Loucy (cell line): ENCODE measurements at regions not wholly inside any gene's neighbourhood (a gene's known extent, or its start where the extent isn't known, plus 50 kb on each side); places are given as distances from the start of the nearest gene placed in this dataset.

Experiments used
- H2AFZ ChIP-seq: fragments of 200-600 bp; sonication (generic); 2 replicates; pipeline ENCODE4 v1.6.0; 2016; ENCODE audit warnings: antibody characterized with exemption, mild to moderate bottlenecking, low read length, moderate library complexity
- H3F3A ChIP-seq: fragments of 200-600 bp; 2 replicates; pipeline ENCODE4 v1.6.0; 2016; ENCODE audit warnings: antibody characterized with exemption, low read depth, mild to moderate bottlenecking
- H3K27me3 ChIP-seq: fragments of 200-600 bp; sonication (generic); 2 replicates; pipeline ENCODE4 v1.6.1; 2014; ENCODE audit warnings: low read length, mild to moderate bottlenecking; ENCODE audit not compliant: insufficient read depth, poor library complexity, severe bottlenecking
- H3K36me3 ChIP-seq: fragments of 200-600 bp; sonication (generic); 2 replicates; pipeline ENCODE4 v1.6.1; 2016; ENCODE audit warnings: low read length; ENCODE audit not compliant: insufficient read depth
- H3K4me1 ChIP-seq: fragments of 200-600 bp; sonication (generic); 2 replicates; pipeline ENCODE4 v1.5.1; 2014; ENCODE audit warnings: low read length, mild to moderate bottlenecking; ENCODE audit not compliant: insufficient read depth, poor library complexity, severe bottlenecking
- H3K4me2 ChIP-seq: fragments of 200-600 bp; sonication (generic); 2 replicates; pipeline ENCODE4 v1.6.0; 2014; ENCODE audit warnings: antibody characterized with exemption, low read length, low read depth, mild to moderate bottlenecking; ENCODE audit not compliant: poor library complexity, severe bottlenecking
- H3K4me3 ChIP-seq: fragments of 200-600 bp; sonication (generic); 2 replicates; pipeline ENCODE4 v1.5.1; 2014; ENCODE audit warnings: low read length, mild to moderate bottlenecking, mixed read lengths; ENCODE audit not compliant: poor library complexity, severe bottlenecking
- H3K79me2 ChIP-seq: fragments of 200-600 bp; sonication (generic); 2 replicates; pipeline ENCODE4 v1.6.1; 2014; ENCODE audit warnings: low read length; ENCODE audit not compliant: insufficient read depth
- H3K9ac ChIP-seq: fragments of 200-600 bp; sonication (generic); 2 replicates; pipeline ENCODE4 v1.6.0; 2014; ENCODE audit warnings: mild to moderate bottlenecking, low read depth, low read length, moderate library complexity; ENCODE audit not compliant: poor library complexity, severe bottlenecking
- H3K9me2 ChIP-seq: fragments of 200-600 bp; sonication (generic); replicated peaks from 2 replicates; pipeline ENCODE4 v1.6.1; 2016; ENCODE audit warnings: low read depth, low read length, mixed read lengths
- H3K9me3 ChIP-seq: fragments of 200-600 bp; sonication (generic); 2 replicates; pipeline ENCODE4 v1.6.1; 2014; ENCODE audit warnings: mild to moderate bottlenecking, antibody characterized with exemption, low read length, low read depth; ENCODE audit not compliant: insufficient read depth
- H4K20me1 ChIP-seq: fragments of 200-600 bp; sonication (generic); 2 replicates; pipeline ENCODE4 v1.6.0; 2014; ENCODE audit warnings: antibody characterized with exemption, low read length, mild to moderate bottlenecking; ENCODE audit not compliant: insufficient read depth, poor library complexity, severe bottlenecking
- CTCF ChIP-seq: fragments of 200-600 bp; sonication (generic); conservative IDR thresholded peaks from 2 replicates; pipeline ENCODE4 v1.5.1; 2014; ENCODE audit warnings: mild to moderate bottlenecking, antibody characterized with exemption, low read length
- EZH2phosphoT487 ChIP-seq: fragments of 200-600 bp; IDR thresholded peaks from 2 replicates; pipeline ENCODE4 v1.6.1; 2018; ENCODE audit warnings: antibody characterized with exemption, mild to moderate bottlenecking, moderate library complexity, borderline replicate concordance

GRCh38 chr13:50740052-50740741 lies 103.3 kb downstream of the DLEU7 start:
- H3K36me3 ChIP-seq: no peaks in the 10 kb centered on the region
- no peaks in the 10 kb centered on the region for H3K79me2 ChIP-seq
- no peaks in the 10 kb centered on the region for H3K9me3 ChIP-seq
- H4K20me1 ChIP-seq: no peaks in the 10 kb centered on the region
- no peak overlapping the region for H2AFZ ChIP-seq
- peaks cover 19% of the 10 kb centered on the region for H3K4me1 ChIP-seq
- no peaks in the 10 kb centered on the region for H3K9me2 ChIP-seq
- H3K27me3 ChIP-seq: no peaks in the 10 kb centered on the region
- H3K4me2 ChIP-seq: no peak overlapping the region
- no peaks in the 10 kb centered on the region; the same call in 1 of the 2 replicates for H3F3A ChIP-seq
- TF ChIP-seq CTCF: no peak
- no peak for TF ChIP-seq EZH2phosphoT487
- H3K9ac ChIP-seq: no peak overlapping the region
- H3K4me3 ChIP-seq: no peak overlapping the region

DNA sequence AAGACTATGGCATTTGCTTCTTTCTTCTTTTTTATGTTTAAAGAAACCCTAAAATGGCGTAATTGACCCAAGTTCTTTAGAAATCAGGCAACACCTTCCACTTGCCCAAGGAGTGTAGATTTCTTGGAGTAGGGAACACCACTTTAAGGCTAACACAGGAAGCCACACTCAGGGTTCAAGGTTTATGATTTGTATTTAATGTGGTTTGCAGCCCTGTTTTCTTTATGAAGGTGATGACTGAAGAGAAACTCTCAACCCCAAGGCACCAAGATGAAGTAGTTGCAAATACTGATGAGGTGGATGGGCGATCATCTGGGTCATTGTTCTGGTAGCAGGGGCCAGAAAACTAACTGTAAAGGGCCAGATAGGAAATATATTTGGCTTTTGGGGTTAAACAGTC lies 101.1 kb downstream of the DLEU7 start:
- H3K36me3 ChIP-seq: no peaks in the 10 kb centered on the region
- H3F3A ChIP-seq: no peaks in the 10 kb centered on the region; the same call in 1 of the 2 replicates
- H4K20me1 ChIP-seq: no peaks in the 10 kb centered on the region
- H3K9me2 ChIP-seq: no peaks in the 10 kb centered on the region
- no peaks in the 10 kb centered on the region for H3K27me3 ChIP-seq
- TF ChIP-seq EZH2phosphoT487 (no peak), CTCF (no peak)
- no peaks in the 10 kb centered on the region for H3K9me3 ChIP-seq
- peaks cover 19% of the 10 kb centered on the region for H3K4me1 ChIP-seq
- H3K4me2 ChIP-seq: peak overlapping the region; percentile 69
- H3K9ac ChIP-seq: no peak overlapping the region
- no peaks in the 10 kb centered on the region for H3K79me2 ChIP-seq
- H2AFZ ChIP-seq: no peak overlapping the region
- peak overlapping the region; percentile 41 for H3K4me3 ChIP-seq

DNA sequence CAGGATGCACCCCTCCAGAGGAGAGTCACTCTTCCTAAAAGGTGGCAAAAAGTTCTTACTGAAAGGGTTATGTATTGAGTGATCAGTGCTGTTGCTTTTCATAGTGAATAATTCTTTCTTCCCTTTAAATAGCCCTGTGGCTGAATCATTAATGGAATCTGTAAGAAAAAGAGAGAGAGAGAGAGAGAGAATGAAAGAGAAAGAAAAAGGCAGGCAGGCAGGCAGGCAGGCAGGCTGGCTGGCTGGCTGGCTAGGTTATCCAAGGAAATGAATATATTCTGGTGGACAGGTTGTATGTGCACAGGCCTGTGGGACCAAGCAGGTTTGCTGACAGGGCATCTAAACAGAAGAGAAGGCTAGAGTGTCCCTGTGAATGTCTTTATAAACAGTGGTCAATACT lies 100.5 kb downstream of the DLEU7 start:
- H3K4me1 ChIP-seq: peaks cover 19% of the 10 kb centered on the region
- H3K79me2 ChIP-seq: no peaks in the 10 kb centered on the region
- H3K27me3 ChIP-seq: no peaks in the 10 kb centered on the region
- no peaks in the 10 kb centered on the region for H3K9me3 ChIP-seq
- H3F3A ChIP-seq: no peaks in the 10 kb centered on the region
- no peaks in the 10 kb centered on the region for H4K20me1 ChIP-seq
- no peaks in the 10 kb centered on the region for H3K36me3 ChIP-seq
- peak overlapping the region; percentile 41 for H3K4me3 ChIP-seq
- H2AFZ ChIP-seq: no peak overlapping the region
- no peak overlapping the region for H3K9ac ChIP-seq
- no peaks in the 10 kb centered on the region for H3K9me2 ChIP-seq
- H3K4me2 ChIP-seq: peak overlapping the region; percentile 69
- TF ChIP-seq EZH2phosphoT487 (no peak), CTCF (no peak)
